ENCODE measurements at regions not wholly inside any gene's neighbourhood (a gene's known extent, or its start where the extent isn't known, plus 50 kb on each side); places are given as distances from the start of the nearest gene placed in this dataset.

- H3K9me3 ChIP-seq (ENCODE audit: control insufficient read depth, insufficient read depth, low read depth, low read length): no peaks in the 10 kb centered on the region
- no peaks in the 10 kb centered on the region for H4K20me1 ChIP-seq (ENCODE audit: control insufficient read depth, extremely low read depth, insufficient read depth, low read length)
- DNase-seq (ENCODE audit: low read depth in 2 of 2): no peak
- TF ChIP-seq EZH2 (IDR thresholded peaks at IDR 0.05; ENCODE audit: low read length, missing control alignments): no peak
- H3K4me2 ChIP-seq (ENCODE audit: extremely low read depth, insufficient read depth, low read length): no peak overlapping the region
- no peak overlapping the region for H3K27ac ChIP-seq (ENCODE audit: insufficient read depth, low read length)
- no peak overlapping the region for H2AFZ ChIP-seq (ENCODE audit: low read length)
- H3K4me3 ChIP-seq (replicated peaks in 1 of 4; ENCODE audit: control extremely low read depth in 1 of 4, insufficient read depth in 1 of 4, low read depth in 3 of 4, low read length in 4 of 4): no peak overlapping the region
- no peaks in the 10 kb centered on the region for H3K27me3 ChIP-seq (ENCODE audit: control insufficient read depth, insufficient read depth, low read length)
- no peak overlapping the region for H3K9ac ChIP-seq (ENCODE audit: insufficient read depth, low read length)
- no peaks in the 10 kb centered on the region for H3K79me2 ChIP-seq (ENCODE audit: control insufficient read depth, insufficient read depth, low read length)
- no peaks in the 10 kb centered on the region for H3K36me3 ChIP-seq (ENCODE audit: control insufficient read depth, insufficient read depth, low read length)
- H3K4me1 ChIP-seq (ENCODE audit: control insufficient read depth, extremely low read depth, insufficient read depth, low read length): no peaks in the 10 kb centered on the region
Observed at GRCh38 chr6:51161752-51162151, 343.1 kb downstream of the TFAP2B start.

- H3K9ac ChIP-seq (ENCODE audit: insufficient read depth, low read length): no peak overlapping the region
- TF ChIP-seq EZH2 (IDR thresholded peaks at IDR 0.05; ENCODE audit: low read length, missing control alignments): no peak
- no peak for TF ChIP-seq CTCF (conservative IDR thresholded peaks at IDR 0.05 in 1 of 2, IDR thresholded peaks at IDR 0.05 in 1 of 2; ENCODE audit: low read depth in 1 of 2, low read length in 2 of 2)
- no peak overlapping the region for H3K27ac ChIP-seq (ENCODE audit: insufficient read depth, low read length)
- DNase-seq (ENCODE audit: low read depth in 2 of 2): no peak
- H3K36me3 ChIP-seq (ENCODE audit: control insufficient read depth, insufficient read depth, low read length): no peaks in the 10 kb centered on the region
- no peaks in the 10 kb centered on the region for H4K20me1 ChIP-seq (ENCODE audit: control insufficient read depth, extremely low read depth, insufficient read depth, low read length)
- no peaks in the 10 kb centered on the region for H3K9me3 ChIP-seq (ENCODE audit: control insufficient read depth, insufficient read depth, low read depth, low read length)
- no peaks in the 10 kb centered on the region for H3K4me1 ChIP-seq (ENCODE audit: control insufficient read depth, extremely low read depth, insufficient read depth, low read length)
- no peak overlapping the region for H3K4me2 ChIP-seq (ENCODE audit: extremely low read depth, insufficient read depth, low read length)
- H3K4me3 ChIP-seq (replicated peaks in 1 of 4; ENCODE audit: control extremely low read depth in 1 of 4, insufficient read depth in 1 of 4, low read depth in 3 of 4, low read length in 4 of 4): no peak overlapping the region
- no peaks in the 10 kb centered on the region for H3K27me3 ChIP-seq (ENCODE audit: control insufficient read depth, insufficient read depth, low read length)
- H3K79me2 ChIP-seq (ENCODE audit: control insufficient read depth, insufficient read depth, low read length): no peaks in the 10 kb centered on the region
- H2AFZ ChIP-seq (ENCODE audit: low read length): no peak overlapping the region
Observed at GRCh38 chr6:51163843-51164529, 345.3 kb downstream of the TFAP2B start.

GRCh38 chr6:51166914-51167313 is 348.2 kb downstream of the TFAP2B start:
- H3K36me3 ChIP-seq (ENCODE audit: control insufficient read depth, insufficient read depth, low read length): no peaks in the 10 kb centered on the region
- H3K9me3 ChIP-seq (ENCODE audit: control insufficient read depth, insufficient read depth, low read depth, low read length): no peaks in the 10 kb centered on the region
- H3K4me1 ChIP-seq (ENCODE audit: control insufficient read depth, extremely low read depth, insufficient read depth, low read length): no peaks in the 10 kb centered on the region
- no peak overlapping the region for H3K4me3 ChIP-seq (replicated peaks in 1 of 4; ENCODE audit: control extremely low read depth in 1 of 4, insufficient read depth in 1 of 4, low read depth in 3 of 4, low read length in 4 of 4)
- no peak overlapping the region for H2AFZ ChIP-seq (ENCODE audit: low read length)
- no peak overlapping the region for H3K4me2 ChIP-seq (ENCODE audit: extremely low read depth, insufficient read depth, low read length)
- TF ChIP-seq CTCF (conservative IDR thresholded peaks at IDR 0.05 in 1 of 2, IDR thresholded peaks at IDR 0.05 in 1 of 2; ENCODE audit: low read depth in 1 of 2, low read length in 2 of 2): no peak
- no peak for TF ChIP-seq EZH2 (IDR thresholded peaks at IDR 0.05; ENCODE audit: low read length, missing control alignments)
- H3K27me3 ChIP-seq (ENCODE audit: control insufficient read depth, insufficient read depth, low read length): no peaks in the 10 kb centered on the region
- no peak overlapping the region for H3K27ac ChIP-seq (ENCODE audit: insufficient read depth, low read length)
- no peak for DNase-seq (ENCODE audit: low read depth in 2 of 2)
- H4K20me1 ChIP-seq (ENCODE audit: control insufficient read depth, extremely low read depth, insufficient read depth, low read length): no peaks in the 10 kb centered on the region
- H3K79me2 ChIP-seq (ENCODE audit: control insufficient read depth, insufficient read depth, low read length): no peaks in the 10 kb centered on the region
- no peak overlapping the region for H3K9ac ChIP-seq (ENCODE audit: insufficient read depth, low read length)
